OCI-LY3 (cell line): ENCODE measurements at regions not wholly inside any gene's neighbourhood (a gene's known extent, or its start where the extent isn't known, plus 50 kb on each side); places are given as distances from the start of the nearest gene placed in this dataset.

Experiments used
- CTCF ChIP-seq: fragments of 200-600, 300-600 bp; sonication (generic); IDR thresholded peaks from 2 replicates; pipeline ENCODE4 v1.5.1; 2014; ENCODE audit warnings: antibody characterized with exemption, low read length, low read depth
- EZH2phosphoT487 ChIP-seq: fragments of 200-600 bp; shearing (Covaris generic); IDR thresholded peaks from 2 replicates; pipeline ENCODE4 v1.6.1; 2018; ENCODE audit warnings: antibody characterized with exemption, mixed run types, low read depth

- TF ChIP-seq EZH2phosphoT487 (no peak), CTCF (no peak)
These were observed 305.5 kb upstream of the KYNU start for GRCh38 chr2:142571934-142572333.
